HCT116 (cell line): ENCODE measurements at regions not wholly inside any gene's neighbourhood (a gene's known extent, or its start where the extent isn't known, plus 50 kb on each side); places are given as distances from the start of the nearest gene placed in this dataset.

Experiments
- CBX3 ChIP-seq: IDR thresholded peaks from 2 replicates; pipeline ENCODE4 v1.6.1; 2012; ENCODE audit warnings: low read depth
- EZH2 ChIP-seq: fragments of 200-600 bp; sonication (generic); IDR thresholded peaks from 2 replicates; pipeline ENCODE4 v1.6.1; 2017; ENCODE audit warnings: antibody characterized with exemption, mixed run types
- EZH2phosphoT487 ChIP-seq: fragments of 200-600 bp; IDR thresholded peaks from 2 replicates; pipeline ENCODE4 v1.6.1; 2018; ENCODE audit warnings: antibody characterized with exemption, borderline replicate concordance
- JUND ChIP-seq: IDR thresholded peaks from 2 replicates; pipeline ENCODE4 v1.6.1; 2012
- POLR2A ChIP-seq: IDR thresholded peaks from 2 replicates; pipeline ENCODE4 v1.7.0; 2011; ENCODE audit warnings: borderline replicate concordance; ENCODE audit not compliant: insufficient read depth, insufficient read length; ENCODE audit errors: extremely low read depth
- POLR2AphosphoS5 ChIP-seq: IDR thresholded peaks from 2 replicates; pipeline ENCODE4 v1.6.1; 2011; ENCODE audit warnings: mild to moderate bottlenecking, low read depth, low read length, moderate library complexity
- RAD21 ChIP-seq: IDR thresholded peaks from 2 replicates; pipeline ENCODE4 v1.6.1; 2012; ENCODE audit warnings: low read depth, mild to moderate bottlenecking
- SIN3A ChIP-seq: IDR thresholded peaks from 2 replicates; pipeline ENCODE4 v1.6.1; 2012; ENCODE audit warnings: low read depth
- TF ChIP-seq, protein P1 (sequence below), 3 experiments: fragments of 200-600 bp in 1 of 3; sonication (generic) in 1 of 3; IDR thresholded peaks in 2 of 3; conservative IDR thresholded peaks in 1 of 3; 2 replicates each; pipeline ENCODE4 v1.5.1; 2012 to 2017; ENCODE audit warnings: low read depth in 2 of 3, low read length in 2 of 3, antibody characterized with exemption in 1 of 3, borderline replicate concordance in 1 of 3, control low read depth in 1 of 3, mild to moderate bottlenecking in 1 of 3, mixed read lengths in 1 of 3, mixed run types in 1 of 3, moderate library complexity in 1 of 3; ENCODE audit not compliant: insufficient read depth in 1 of 3
- TF ChIP-seq, protein P2 (sequence below): IDR thresholded peaks from 2 replicates; pipeline ENCODE4 v1.6.1; 2012; ENCODE audit warnings: low read depth
- TF ChIP-seq, protein P3 (sequence below): IDR thresholded peaks from 2 replicates; pipeline ENCODE4 v1.6.1; 2012

DNA sequence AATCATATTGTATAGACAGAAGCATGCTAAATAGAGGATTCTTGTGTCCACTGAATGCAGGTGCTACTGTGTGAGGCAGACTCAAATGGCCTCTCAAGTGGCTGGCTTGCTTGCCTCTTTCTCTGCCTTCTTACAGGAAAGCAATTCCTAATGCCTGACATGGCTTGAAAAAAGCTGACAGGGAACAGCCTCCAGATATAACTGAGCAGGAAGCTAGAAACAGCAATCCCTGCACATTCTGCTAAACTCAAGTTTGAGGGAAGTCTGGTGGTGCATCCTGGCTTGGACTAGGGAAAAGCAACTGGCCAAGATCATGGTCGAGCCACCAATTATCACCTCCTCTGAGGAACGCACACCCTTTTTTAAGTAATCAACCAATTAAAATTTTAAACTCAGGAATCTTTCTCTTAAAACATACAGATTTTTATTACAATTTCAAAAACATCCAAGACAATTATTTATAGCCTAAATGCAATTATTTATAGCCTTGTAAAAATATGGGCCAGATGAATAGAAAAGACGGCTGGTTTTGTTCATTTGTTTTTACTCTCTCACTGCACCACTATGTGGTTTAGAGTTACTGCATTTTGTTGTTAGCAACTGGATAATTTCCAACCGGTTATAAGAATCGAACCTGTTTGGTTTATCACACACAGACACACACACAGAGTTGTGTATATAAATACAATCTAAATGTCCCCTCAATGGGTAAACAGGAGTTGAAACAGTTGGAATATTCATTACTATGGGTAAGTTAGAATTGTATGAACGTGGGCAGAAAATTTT is 290.9 kb upstream of the ANKRD55 start:
- no peak for TF ChIP-seq POLR2A
- no peak for TF ChIP-seq EZH2phosphoT487
- TF ChIP-seq, protein P1, sequence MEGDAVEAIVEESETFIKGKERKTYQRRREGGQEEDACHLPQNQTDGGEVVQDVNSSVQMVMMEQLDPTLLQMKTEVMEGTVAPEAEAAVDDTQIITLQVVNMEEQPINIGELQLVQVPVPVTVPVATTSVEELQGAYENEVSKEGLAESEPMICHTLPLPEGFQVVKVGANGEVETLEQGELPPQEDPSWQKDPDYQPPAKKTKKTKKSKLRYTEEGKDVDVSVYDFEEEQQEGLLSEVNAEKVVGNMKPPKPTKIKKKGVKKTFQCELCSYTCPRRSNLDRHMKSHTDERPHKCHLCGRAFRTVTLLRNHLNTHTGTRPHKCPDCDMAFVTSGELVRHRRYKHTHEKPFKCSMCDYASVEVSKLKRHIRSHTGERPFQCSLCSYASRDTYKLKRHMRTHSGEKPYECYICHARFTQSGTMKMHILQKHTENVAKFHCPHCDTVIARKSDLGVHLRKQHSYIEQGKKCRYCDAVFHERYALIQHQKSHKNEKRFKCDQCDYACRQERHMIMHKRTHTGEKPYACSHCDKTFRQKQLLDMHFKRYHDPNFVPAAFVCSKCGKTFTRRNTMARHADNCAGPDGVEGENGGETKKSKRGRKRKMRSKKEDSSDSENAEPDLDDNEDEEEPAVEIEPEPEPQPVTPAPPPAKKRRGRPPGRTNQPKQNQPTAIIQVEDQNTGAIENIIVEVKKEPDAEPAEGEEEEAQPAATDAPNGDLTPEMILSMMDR (IDR thresholded peaks at IDR 0.05 in 2 of 3, conservative IDR thresholded peaks at IDR 0.05 in 1 of 3; ENCODE audit: borderline replicate concordance in 1 of 3, insufficient read depth in 1 of 3, low read depth in 2 of 3, low read length in 2 of 3): no peak
- TF ChIP-seq, protein P2, sequence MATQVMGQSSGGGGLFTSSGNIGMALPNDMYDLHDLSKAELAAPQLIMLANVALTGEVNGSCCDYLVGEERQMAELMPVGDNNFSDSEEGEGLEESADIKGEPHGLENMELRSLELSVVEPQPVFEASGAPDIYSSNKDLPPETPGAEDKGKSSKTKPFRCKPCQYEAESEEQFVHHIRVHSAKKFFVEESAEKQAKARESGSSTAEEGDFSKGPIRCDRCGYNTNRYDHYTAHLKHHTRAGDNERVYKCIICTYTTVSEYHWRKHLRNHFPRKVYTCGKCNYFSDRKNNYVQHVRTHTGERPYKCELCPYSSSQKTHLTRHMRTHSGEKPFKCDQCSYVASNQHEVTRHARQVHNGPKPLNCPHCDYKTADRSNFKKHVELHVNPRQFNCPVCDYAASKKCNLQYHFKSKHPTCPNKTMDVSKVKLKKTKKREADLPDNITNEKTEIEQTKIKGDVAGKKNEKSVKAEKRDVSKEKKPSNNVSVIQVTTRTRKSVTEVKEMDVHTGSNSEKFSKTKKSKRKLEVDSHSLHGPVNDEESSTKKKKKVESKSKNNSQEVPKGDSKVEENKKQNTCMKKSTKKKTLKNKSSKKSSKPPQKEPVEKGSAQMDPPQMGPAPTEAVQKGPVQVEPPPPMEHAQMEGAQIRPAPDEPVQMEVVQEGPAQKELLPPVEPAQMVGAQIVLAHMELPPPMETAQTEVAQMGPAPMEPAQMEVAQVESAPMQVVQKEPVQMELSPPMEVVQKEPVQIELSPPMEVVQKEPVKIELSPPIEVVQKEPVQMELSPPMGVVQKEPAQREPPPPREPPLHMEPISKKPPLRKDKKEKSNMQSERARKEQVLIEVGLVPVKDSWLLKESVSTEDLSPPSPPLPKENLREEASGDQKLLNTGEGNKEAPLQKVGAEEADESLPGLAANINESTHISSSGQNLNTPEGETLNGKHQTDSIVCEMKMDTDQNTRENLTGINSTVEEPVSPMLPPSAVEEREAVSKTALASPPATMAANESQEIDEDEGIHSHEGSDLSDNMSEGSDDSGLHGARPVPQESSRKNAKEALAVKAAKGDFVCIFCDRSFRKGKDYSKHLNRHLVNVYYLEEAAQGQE: no peak
- TF ChIP-seq POLR2AphosphoS5: no peak
- no peak for TF ChIP-seq EZH2
- no peak for TF ChIP-seq SIN3A
- TF ChIP-seq, protein P3, sequence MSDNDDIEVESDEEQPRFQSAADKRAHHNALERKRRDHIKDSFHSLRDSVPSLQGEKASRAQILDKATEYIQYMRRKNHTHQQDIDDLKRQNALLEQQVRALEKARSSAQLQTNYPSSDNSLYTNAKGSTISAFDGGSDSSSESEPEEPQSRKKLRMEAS: no peak
- TF ChIP-seq CBX3: no peak
- TF ChIP-seq RAD21: no peak
- no peak for TF ChIP-seq JUND
